ENCODE measurements at regions not wholly inside any gene's neighbourhood (a gene's known extent, or its start where the extent isn't known, plus 50 kb on each side); places are given as distances from the start of the nearest gene placed in this dataset.

GRCh38 chr2:223386189-223386588 lies 216.0 kb downstream of the SCG2 start:
- TF ChIP-seq CTCF (conservative IDR thresholded peaks at IDR 0.05 in 1 of 2, IDR thresholded peaks at IDR 0.05 in 1 of 2; ENCODE audit: extremely low read depth in 1 of 2, insufficient read depth in 1 of 2, low read depth in 1 of 2, low read length in 2 of 2): no peak
- no peak for TF ChIP-seq EZH2 (IDR thresholded peaks at IDR 0.05; ENCODE audit: borderline replicate concordance, low read length)

All from mammary epithelial cell (primary cell).